Posterior cingulate gyrus (tissue), 11 donors: ENCODE measurements at regions not wholly inside any gene's neighbourhood (a gene's known extent, or its start where the extent isn't known, plus 50 kb on each side); places are given as distances from the start of the nearest gene placed in this dataset.
"Not testable (repeated sequence)": the region's sequence is repeated elsewhere in the genome, so short reads cannot be mapped to it uniquely, and the experiment has no call there.

Experiments used
- DNase-seq, 10 donors: peaks; one replicate each; pipeline versions ENCODE4 v3.0.0 to v3.0.0-alpha.2; 2020 to 2021; ENCODE audit warnings: mixed read lengths in 3 of 10
- intact Hi-C: fragments of 100-400 bp; cut with DNase I; formaldehyde crosslinking; loops from one replicate; pipeline ENCODE4 v1.15.1; 2023

DNA sequence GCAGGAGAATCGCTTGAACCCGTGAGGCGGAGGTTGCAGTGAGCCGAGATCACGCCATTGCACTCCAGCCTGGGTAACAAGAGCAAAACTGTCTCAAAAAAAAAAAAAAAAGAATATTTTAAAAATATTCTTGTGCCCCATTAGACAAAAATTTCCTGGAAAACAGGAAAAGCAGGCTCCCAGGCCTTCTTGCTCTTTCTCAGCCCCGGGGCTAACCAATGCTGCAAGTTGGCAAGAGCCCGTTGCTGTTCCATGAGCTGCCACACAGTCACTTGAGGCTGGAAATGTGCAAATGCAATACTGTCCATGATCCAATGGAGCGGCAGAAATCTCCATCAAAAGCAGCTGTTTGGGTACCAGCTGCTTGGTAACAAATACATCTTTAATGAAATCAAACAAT is 994.7 kb downstream of the VRK1 start:
- DNase-seq, result no peak
- intact Hi-C loops, result no loop called here

DNA sequence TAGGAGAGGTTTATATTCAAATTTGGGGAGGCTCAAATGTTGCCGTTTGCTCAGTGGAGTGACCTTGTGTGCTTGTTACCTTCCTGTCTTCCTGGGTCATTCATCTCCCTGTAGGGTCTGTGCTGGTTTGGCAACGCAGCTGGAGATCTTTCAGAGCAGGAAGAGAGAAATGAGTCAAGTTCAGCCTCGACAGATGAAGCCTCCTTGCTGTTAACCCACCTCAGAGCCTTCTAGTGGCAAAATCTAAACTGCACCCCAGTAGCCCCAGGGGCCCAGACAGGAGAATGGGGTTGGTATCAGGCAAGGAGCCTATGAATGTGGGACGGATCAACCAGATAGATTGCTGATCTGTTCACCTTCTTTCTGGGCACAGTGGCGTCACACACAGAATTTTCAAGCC is 999.3 kb downstream of the VRK1 start:
- intact Hi-C loops, result no loop called here
- DNase-seq, result no peak

DNA sequence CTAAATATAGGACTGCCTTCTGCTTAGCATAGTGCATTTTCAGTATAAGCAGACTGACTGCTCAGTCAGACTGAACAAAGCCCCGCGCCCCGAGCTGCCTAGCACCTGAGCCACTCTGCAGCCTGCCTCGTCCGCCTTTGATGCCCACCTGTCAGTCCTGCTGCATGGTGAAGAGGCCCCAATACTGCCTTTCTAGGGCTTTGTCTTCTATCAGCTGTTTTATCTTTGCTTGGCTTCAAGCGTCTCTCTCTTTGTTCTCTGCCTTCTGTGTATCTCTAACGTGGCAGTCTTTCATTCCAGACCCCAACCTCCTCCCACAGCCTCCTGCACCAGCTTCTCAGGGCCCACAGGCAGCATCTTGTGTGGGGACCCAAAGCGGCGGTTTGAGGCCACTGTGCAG is 1001.0 kb downstream of the VRK1 start:
- DNase-seq, result no peak
- intact Hi-C loops, result no loop called here

DNA sequence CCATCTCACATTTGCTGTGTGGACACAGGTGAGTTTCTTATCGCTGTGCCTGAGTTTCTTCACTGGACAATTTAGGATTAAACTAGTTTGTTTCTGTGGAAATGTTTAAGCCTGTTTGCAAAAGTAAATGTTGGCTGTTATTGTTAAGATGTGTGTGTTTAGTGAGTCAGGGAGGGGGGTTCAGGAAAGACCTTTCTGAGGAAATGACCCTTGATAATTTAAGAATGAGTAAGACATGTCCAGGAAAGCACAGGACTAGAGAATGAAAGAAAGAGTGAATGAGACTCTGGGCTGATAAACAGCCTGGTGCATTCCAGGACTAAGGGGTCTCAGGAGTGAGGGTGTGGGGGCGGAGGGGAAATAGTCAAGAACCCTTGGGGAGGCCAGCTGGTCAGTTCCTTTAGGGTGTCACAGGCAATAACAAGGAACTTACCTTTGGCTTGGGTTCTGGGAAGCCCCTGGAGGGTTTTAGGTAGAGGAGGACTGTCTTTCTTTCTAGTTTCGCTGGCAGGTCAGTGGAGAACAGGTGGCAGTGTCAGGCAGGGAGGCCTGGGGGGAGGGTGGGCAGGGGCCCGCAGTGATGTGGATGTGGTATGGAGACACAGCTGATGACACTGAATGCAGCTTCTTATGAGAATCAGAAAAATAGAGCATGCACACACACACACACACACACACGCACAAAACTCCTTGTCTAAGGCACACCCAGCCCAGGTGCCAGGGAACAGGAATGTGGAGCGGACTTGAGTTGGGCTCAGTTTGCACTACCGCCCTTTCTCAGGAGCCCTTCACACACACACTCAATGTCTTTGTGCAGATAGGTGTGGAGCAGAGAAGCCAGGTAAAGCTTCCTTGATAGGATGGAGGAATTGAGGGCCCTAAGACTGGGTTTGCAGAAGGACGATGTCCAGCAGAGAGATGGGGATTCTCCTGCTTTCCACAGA is 1005.5 kb downstream of the VRK1 start:
- intact Hi-C loops, result no loop called here
- DNase-seq, result no peak

DNA sequence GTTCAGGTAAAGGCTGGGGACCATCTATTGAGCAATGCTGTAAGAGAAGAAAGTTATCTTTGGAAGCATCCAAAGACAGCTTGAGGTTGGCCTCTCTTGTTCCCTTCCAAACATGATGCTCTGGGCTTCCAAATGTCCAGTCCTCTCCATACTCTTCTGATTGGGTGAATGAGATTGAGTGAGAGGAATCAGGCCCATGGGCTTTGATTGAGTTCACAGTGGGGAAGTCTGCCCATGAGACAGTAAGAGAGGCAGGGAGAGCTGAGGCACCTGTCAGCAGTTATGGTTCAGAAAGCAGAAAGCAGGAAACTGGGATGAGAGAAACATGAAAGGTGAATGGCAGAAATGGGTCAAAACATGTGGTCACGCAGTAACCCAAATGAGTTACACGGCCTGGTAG is 1006.9 kb downstream of the VRK1 start:
- intact Hi-C loops, result no loop called here
- DNase-seq, result no peak

DNA sequence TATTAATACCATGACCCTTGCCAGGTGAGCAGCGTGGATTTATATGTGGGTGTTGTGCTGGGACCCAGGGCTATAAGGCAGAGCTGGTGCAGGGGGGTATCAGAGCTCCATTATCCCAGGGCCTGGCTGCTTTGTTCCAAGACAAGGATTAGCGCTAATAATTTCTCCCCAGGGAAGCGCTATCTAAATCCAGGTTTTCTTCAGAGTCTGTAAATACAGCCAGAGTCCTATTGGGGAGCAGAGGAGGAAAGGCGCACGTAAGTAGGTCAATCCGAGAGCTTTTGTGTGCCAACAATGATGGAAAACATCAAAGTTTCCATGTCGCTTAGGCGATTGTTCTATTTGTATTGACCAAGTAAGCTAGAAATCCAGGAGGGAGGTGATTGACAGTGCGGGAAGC is 1009.7 kb downstream of the VRK1 start:
- intact Hi-C loops, result no loop called here
- DNase-seq, result no peak

DNA sequence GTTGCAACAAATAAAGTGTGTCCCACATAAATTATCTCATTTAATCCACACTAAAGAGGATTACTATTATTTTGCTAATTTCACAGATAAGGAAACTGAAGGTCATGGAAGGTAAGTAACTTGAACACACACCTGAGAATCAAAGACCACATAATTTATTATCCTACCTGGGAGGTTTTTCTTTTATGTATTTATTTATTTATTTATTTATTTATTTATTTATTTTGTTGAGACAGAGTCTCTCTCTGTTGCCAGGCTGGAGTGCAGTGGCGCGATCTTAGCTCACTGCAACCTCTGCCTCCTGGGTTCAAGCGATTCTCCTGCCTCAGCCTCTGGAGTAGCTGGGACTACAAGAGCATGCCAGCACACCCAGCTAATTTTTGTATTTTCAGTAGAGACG is 1011.4 kb downstream of the VRK1 start:
- DNase-seq, intact Hi-C loops: not testable (repeated sequence)

DNA sequence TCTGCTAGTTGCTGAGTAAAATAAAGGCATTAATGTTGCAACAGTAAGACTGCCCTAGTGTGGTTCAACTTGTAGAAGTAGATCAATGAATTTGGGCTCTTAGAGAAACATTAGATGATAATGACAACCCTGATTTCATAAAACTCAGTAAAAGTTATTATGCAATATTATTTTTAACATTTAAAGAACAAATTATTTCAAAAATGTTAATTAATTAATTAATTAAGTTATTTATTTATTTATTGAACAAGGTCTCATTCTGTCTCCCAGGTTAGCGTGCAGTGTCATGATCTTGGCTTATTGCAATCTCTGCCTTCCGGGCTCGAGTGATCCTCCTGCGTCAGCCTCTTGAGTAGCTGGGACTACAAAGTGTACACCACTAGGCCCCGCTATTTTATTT is 1016.4 kb downstream of the VRK1 start:
- DNase-seq, result no peak
- intact Hi-C loops, result no loop called here

DNA sequence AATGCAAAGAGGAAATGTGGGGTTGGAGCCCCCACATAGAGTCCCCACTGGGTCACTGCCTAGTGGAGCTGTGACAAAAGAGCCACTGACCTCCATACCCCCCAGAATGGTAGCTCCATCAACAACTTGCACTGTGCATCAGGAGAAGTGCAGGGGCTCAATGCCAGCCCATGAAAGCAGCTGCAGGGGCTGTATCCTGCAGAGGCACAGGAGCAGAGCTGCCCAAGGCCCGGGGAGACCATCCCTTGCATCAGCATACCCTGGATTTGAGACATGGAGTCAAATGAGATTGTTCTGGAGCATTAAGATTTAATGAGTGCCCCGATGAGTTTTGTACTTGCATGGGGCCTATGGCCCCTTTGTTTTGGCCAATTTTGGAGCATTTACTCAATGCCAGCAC is 1023.6 kb downstream of the VRK1 start:
- intact Hi-C loops, result no loop called here
- DNase-seq, result no peak

DNA sequence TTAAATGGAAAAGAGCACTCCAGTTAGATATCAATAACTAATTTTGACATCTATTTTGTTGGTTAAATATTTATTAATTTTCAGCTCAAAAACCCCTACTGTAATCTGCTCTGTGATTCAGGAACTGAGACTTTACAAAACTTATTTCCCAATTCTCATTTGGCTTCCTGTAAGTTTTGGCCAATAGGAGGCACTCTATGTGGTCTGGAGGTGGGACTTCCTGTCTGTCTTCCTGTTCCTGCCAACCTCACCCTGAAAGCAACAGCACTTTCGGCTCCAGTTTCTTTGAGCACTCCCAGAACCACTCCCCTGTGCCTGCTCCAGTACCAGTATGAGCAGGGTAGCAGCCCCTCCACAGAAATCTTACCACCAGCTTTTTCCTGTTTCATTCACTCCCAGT is 1027.0 kb downstream of the VRK1 start:
- DNase-seq, result no peak
- intact Hi-C loops, result no loop called here

DNA sequence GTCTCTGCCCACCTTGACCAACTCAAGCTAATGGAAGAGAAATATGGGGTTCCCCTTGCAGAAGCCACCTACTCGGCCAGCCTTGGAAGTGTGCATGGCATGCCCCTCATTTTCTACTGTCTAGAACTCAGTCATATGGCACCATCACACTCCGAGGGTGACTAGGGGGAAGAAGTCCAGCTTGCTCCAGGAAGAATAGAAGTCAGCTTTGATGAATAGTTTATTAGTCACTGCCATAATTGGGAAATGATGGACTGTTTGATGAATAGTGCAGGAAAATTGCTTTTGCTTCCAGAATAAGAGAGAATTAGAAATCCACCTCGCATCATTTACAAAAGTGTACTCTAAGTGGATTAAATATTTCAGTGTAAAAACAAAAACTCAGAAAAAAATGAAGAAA is 1030.6 kb downstream of the VRK1 start:
- intact Hi-C loops, result no loop called here
- no peak for DNase-seq

DNA sequence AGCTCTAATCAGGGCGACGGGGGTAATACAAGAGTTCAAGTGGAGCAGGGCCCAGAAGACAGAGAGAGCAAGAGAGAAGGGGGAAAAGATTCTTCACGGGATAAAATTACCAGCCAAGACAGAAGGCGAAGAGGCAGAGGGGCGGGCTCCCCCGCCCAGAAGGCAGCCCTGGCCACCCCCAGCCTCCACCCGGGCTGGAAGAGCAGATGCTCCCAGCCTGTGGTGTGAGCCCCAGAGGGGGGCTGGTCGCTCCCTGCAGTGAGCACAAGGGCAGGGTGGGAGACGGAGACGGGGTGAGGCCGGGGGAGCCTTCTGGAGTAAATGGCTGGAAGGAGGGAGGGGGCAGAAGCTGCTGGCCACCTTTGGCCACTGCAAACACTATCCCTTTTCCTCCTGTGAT is 1035.6 kb downstream of the VRK1 start:
- no peak for DNase-seq
- intact Hi-C loops, result no loop called here

DNA sequence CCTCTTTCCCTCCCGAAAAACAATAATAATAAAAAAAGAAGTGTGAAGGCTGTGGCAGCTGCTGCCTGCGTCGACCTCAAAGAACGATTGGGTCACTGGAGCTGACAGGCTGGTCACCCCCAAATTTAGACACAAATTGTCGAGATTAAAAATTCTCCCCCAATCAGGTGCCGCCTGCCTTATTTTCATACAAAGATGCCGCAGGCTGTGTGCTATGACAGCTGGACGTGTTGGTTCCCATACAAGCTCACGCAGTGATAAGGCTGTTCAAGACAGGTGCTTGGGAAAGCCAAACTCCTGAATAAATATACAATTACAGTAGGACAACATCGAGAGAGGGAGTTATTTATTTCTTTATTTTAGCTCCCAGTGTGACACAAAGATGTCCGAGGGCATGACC is 1041.8 kb downstream of the VRK1 start:
- no peak for DNase-seq
- intact Hi-C loops, result no loop called here

DNA sequence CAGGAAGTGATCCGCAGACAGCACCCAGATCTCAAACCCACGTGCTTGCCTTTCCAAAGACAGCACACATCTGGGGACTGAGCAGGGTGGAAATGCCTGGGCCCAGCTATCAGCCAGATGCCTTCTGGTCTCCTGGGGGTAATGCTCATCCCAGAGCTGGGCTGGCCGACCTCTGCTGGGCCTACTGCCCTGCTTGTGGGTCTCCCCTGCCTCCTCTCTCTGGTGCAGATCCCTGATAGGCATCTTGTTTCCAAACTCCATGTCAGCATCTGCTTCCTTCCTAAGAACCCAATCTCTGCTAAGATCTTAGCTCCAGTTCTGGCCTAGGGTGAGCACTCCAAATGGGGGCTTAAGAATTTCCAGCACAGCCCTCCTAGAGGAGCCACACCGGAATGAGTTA is 1043.0 kb downstream of the VRK1 start:
- no peak for DNase-seq
- intact Hi-C loops, result no loop called here

DNA sequence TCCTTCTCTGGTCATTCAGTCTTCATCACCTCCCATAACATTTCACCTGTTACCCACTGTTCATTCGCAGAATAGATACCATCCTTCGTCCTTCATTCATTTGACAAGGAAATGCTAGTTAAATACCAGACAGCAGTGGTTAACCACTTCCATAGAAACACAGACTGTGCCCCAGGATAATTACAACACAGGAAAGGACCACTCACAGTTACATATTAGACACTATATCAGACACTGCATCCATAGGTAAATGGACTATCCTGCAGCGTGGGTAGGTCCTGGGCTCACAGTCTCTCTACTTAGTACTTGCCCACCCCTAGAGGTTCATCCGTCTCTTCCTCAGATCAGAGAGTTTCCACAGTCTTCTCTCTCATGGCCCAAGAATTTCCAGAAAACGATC is 1044.6 kb downstream of the VRK1 start:
- DNase-seq, result no peak
- intact Hi-C loops, result no loop called here

DNA sequence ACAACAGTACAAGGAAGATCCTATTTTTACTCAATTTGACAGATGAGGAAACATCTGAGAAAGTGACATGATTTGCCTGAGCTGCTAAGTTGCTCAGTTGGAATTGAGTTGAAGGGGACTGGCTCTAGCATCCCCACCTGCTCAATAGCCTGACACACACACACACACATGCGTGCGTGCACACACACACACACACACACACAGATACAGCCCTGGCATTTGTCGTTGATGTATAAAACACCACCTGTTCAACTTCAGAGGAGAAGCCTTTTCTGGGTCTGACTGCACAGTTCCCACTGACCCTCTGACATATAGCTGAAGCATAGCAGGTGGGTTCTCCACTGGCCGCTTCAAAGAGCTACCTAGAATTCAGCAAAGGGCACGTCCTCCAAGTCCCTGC is 1045.9 kb downstream of the VRK1 start:
- no peak for DNase-seq
- intact Hi-C loops, result no loop called here

DNA sequence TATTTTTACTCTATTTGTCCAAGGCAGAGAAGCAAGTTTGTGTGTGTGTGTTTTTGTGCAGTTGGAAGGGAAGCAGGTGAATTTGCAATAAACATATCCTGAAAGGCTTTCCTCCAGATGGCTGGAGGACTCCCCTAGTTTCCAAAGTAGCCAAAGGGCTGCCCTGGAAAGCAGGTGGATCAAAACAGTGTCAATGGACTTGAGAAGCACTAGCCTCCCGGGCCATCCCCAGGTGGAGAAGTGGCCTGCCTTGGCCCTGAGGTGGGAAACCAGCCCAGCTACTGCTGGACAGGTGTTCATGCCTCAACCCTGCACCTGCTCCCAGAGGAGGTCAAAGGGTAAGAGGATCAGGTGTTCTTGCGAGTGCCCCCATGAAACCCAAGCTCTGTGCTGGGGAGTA is 1046.9 kb downstream of the VRK1 start:
- intact Hi-C loops, result no loop called here
- no peak for DNase-seq

DNA sequence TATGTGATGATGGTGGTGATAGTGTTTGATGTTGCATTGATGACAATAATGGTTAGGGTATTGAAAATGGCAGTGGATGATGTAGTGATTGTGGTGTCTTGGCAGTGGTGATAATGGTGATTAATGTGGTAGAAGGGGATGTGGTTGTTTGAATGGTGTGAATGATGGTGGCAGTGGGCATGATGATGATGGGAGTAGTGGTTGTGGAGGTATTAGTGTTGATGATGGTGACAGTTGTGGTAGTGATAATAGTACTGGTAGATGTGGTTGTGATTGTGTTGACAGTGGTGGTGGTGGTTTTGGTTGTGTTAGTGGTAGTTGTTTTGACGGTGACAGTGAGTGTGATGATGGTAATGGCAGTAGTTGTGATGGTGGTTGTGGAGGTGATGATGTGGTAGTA is 1049.0 kb downstream of the VRK1 start:
- no peak for DNase-seq
- intact Hi-C loops, result no loop called here

DNA sequence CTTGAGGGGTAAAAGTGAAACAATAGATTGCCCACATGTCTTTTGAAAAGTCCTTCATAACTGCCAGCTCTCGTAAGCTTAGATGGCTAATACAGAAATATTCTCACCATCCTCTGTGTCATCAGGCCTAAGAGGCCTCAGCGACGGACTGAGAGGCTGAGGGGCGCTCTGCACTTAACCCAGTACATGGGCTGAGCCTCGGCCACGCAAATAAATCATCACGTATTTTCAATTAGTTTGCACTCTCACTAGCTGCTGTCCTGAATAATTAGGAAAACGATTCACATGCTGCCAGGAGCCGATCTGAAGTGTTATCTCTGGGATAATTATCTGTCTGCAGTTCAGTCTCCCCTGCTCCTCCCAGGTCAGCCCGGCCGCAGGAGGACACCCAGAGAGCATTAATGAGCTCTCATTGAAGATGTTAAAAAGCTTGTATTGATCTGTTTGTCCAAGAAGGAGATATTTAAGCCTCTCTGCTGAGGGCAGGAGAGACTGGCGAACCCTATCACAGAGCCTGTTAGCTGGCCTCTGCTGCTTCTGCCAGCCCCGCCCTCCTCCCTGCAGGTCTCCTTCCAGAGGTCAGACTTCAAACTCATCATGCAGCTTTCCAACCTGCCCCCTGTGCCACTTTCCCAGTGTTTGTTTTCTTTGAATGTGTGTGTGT is 1051.3 kb downstream of the VRK1 start:
- intact Hi-C loops, result no loop called here
- DNase-seq, result no peak

DNA sequence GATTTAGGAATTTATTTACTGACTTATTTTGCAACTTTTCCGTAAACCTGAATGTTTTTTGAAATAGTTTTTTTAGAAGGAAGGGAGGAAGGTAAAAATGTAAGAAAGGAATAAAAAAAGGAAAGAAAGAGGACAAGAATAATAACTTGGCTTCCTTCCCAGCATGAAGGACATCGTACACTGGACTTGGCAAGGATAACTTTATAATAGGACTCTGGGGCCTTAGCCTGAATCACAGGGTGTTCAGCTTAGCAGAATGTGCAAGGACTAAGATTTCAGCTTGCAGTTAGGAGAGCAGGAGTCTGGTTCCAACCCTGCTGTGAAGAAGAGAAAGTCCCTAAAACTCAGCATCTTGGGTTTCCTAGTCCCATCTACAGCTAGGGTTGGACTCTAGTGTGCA is 1053.3 kb downstream of the VRK1 start:
- intact Hi-C loops, result no loop called here
- DNase-seq, result no peak

DNA sequence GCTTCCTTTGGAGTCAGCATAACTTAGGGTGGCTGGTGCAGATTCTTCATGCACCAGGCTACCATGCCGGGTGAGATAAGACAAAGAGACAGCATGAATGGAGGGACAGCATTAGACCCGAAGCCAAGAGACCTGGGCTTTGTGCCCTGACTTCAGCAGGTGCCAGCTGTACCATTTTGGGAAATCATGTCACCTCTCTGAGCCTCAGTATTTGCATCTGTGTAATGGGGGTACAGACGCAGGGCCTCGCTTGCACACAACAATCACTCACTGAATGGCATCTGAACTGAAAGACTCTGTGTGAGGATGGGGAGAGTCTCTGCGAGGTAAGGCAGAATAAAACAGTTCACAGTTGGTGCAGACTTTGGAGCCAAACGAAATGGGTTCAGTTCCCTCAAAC is 1053.7 kb downstream of the VRK1 start:
- intact Hi-C loops, result no loop called here
- DNase-seq, result no peak

DNA sequence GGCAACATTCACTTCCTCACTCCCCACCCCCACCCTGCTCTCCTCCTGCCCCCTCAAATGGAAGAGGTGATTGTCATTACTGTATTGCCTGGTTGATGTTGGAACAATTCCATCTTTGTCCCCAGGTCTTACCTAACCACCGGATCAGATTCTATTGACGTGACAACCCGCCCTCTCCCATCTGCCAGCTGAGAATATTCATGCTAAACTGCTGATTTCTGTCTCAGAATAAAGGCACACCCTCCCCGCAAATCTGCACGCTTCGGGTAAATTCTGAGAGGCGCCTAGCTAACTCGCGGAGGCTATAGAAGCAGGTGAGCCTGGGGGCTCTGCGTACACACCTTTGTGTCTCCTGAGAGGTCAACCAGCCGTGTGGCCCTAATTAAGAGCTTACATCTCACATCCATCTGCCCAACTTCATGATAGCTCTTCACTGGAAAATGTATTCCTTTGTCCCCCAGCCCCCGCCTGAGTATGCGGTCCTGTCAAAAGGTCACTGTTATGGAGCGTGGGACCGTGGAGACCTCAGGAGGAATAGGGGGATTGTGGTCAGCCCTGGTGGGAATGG is 1054.3 kb downstream of the VRK1 start:
- intact Hi-C loops, result no loop called here
- DNase-seq, result no peak
